CD4-positive, alpha-beta T cell (primary cell): ENCODE measurements at regions not wholly inside any gene's neighbourhood (a gene's known extent, or its start where the extent isn't known, plus 50 kb on each side); places are given as distances from the start of the nearest gene placed in this dataset.

Source experiments
- ATAC-seq: fragments of 200-7000 bp; cut with Tn5 transposase; one replicate; pipeline ENCODE4 v1.10.0; 2022; ENCODE audit warnings: mild to moderate bottlenecking; ENCODE audit not compliant: poor library complexity
- CTCF ChIA-PET: fragments of 350-600 bp; sonication (Branson Sonifier 250); formaldehyde crosslinking; loops from one replicate; lab custom pipeline; 2021; ENCODE audit warnings: antibody characterized with exemption, inconsistent platforms; lab: Charles Lee
- POLR2A ChIA-PET: fragments of 350-600 bp; sonication (Branson Sonifier 250); formaldehyde crosslinking; loops from one replicate; lab custom pipeline; 2021; ENCODE audit warnings: antibody characterized with exemption, inconsistent platforms; lab: Charles Lee
- DNase-seq, 14 experiments: peaks; one replicate each; pipeline ENCODE4 v3.0.0-alpha.2; 2013 to 2020; ENCODE audit warnings: mixed read lengths in 2 of 14
- H3K27ac ChIP-seq, 2 donors: one replicate each; pipeline versions ENCODE4 v1.5.1 to v1.7.0; 2013; ENCODE audit warnings: low read length in 2 of 2, low read depth in 1 of 2, mild to moderate bottlenecking in 1 of 2
- H3K27me3 ChIP-seq, 2 experiments: 1 replicate in 1 of 2; 2 replicates in 1 of 2; pipeline versions ENCODE4 v1.6.1 to v1.7.0; 2013; ENCODE audit warnings: low read length in 2 of 2, control low read depth in 1 of 2, mild to moderate bottlenecking in 1 of 2, moderate library complexity in 1 of 2; ENCODE audit not compliant: insufficient read depth in 2 of 2, control insufficient read depth in 1 of 2
- H3K36me3 ChIP-seq: one replicate; pipeline ENCODE4 v1.6.1; 2013; ENCODE audit warnings: low read length, control low read depth; ENCODE audit not compliant: insufficient read depth
- H3K4me1 ChIP-seq: one replicate; pipeline ENCODE4 v1.6.1; 2013; ENCODE audit warnings: low read length, control low read depth; ENCODE audit not compliant: insufficient read depth
- H3K4me3 ChIP-seq: one replicate; pipeline ENCODE4 v1.5.1; 2013; ENCODE audit warnings: mild to moderate bottlenecking, low read length, moderate library complexity
- H3K9me3 ChIP-seq, 2 experiments: 1 replicate in 1 of 2; 2 replicates in 1 of 2; pipeline versions ENCODE4 v1.6.1 to v1.7.0; 2013; ENCODE audit warnings: low read length in 2 of 2, mild to moderate bottlenecking in 2 of 2, control low read depth in 1 of 2, moderate library complexity in 1 of 2; ENCODE audit not compliant: control insufficient read depth in 1 of 2, insufficient read depth in 1 of 2
- H3K27ac Mint-ChIP-seq: one replicate; pipeline ENCODE4 v1.8.0; 2020; ENCODE audit warnings: mixed read lengths
- H3K27me3 Mint-ChIP-seq: one replicate; pipeline ENCODE4 v1.8.0; 2021; ENCODE audit warnings: mixed read lengths
- H3K36me3 Mint-ChIP-seq: one replicate; pipeline ENCODE4 v1.8.0; 2021; ENCODE audit warnings: low read depth, mixed read lengths
- H3K4me1 Mint-ChIP-seq: one replicate; pipeline ENCODE4 v1.8.0; 2021; ENCODE audit warnings: low read depth, mixed read lengths
- H3K4me3 Mint-ChIP-seq: one replicate; pipeline ENCODE4 v1.8.0; 2020; ENCODE audit warnings: mild to moderate bottlenecking, mixed read lengths
- H3K9me3 Mint-ChIP-seq: one replicate; pipeline ENCODE4 v1.8.0; 2020; ENCODE audit warnings: mixed read lengths
- intact Hi-C, 2 experiments: fragments of 100-400 bp; cut with DNase I in 1 of 2; cut with micrococcal nuclease in 1 of 2; formaldehyde crosslinking; loops; one replicate each; pipeline versions ENCODE4 v1.15.1 to v1.9.0; 2023 to 2025; cut with DNase I, micrococcal nuclease
- TF ChIP-seq, protein P1 (sequence below): fragments of 200-600 bp; IDR thresholded peaks from one replicate; pipeline ENCODE4 v1.8.0; 2022; ENCODE audit warnings: antibody characterized with exemption, mild to moderate bottlenecking

DNA sequence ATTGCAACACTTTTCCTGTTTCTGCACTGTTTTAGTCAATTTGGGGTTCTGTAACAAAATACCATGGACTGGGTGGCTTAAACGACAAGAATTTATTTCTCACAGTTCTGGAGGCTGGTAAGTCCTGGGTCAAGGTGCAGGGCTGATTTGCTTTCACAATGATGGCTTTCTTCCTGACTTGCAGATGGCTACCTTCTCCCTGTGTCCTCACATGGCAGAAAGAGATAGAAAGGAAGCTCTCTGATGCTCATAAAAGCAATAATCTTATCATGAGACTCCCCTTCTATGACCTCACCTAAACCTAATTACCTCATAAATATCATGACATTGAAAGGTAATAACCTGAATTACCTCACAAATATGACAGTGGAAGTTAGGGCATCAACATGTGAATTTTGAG is 511.5 kb upstream of the CITED2 start:
- no peaks in the 10 kb centered on the region for H3K4me1 Mint-ChIP-seq
- Histone ChIP-seq H3K9me3 (no peaks in the 10 kb centered on the region), H3K27ac (no peak overlapping the region), H3K27me3 (no peaks in the 10 kb centered on the region), H3K4me1 (no peaks in the 10 kb centered on the region), H3K36me3 (no peaks in the 10 kb centered on the region), H3K4me3 (no peak overlapping the region)
- ATAC-seq (no peak), DNase-seq (no peak)
- no peak overlapping the region for H3K4me3 Mint-ChIP-seq
- H3K27ac Mint-ChIP-seq, result no peak overlapping the region
- H3K27me3 Mint-ChIP-seq, result peaks cover 11% of the 10 kb centered on the region
- POLR2A ChIA-PET, result no interaction called here
- intact Hi-C loops, result no loop called here
- no peaks in the 10 kb centered on the region for H3K9me3 Mint-ChIP-seq
- no peaks in the 10 kb centered on the region for H3K36me3 Mint-ChIP-seq
- CTCF ChIA-PET, result no interaction called here
- TF ChIP-seq, protein P1, sequence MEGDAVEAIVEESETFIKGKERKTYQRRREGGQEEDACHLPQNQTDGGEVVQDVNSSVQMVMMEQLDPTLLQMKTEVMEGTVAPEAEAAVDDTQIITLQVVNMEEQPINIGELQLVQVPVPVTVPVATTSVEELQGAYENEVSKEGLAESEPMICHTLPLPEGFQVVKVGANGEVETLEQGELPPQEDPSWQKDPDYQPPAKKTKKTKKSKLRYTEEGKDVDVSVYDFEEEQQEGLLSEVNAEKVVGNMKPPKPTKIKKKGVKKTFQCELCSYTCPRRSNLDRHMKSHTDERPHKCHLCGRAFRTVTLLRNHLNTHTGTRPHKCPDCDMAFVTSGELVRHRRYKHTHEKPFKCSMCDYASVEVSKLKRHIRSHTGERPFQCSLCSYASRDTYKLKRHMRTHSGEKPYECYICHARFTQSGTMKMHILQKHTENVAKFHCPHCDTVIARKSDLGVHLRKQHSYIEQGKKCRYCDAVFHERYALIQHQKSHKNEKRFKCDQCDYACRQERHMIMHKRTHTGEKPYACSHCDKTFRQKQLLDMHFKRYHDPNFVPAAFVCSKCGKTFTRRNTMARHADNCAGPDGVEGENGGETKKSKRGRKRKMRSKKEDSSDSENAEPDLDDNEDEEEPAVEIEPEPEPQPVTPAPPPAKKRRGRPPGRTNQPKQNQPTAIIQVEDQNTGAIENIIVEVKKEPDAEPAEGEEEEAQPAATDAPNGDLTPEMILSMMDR, result no peak

DNA sequence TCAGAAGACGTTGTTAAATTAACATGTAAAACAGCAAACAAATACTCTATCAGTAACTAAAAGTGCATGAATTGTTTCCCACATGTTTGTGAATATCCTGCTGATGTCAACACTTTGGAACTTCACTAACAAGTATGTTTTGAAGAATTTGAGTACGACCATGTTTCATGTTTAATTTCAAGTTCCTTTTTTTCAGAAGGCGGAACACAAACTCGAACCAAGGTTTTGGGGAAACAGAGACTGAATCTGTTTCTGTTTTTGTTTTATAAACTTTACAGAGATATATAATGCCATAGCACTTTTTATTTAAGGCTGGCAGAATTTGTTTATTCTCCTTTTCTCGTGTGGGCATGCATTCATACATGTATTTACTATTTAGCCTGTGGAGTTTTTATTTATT is 509.3 kb upstream of the CITED2 start:
- no peak overlapping the region for H3K27ac Mint-ChIP-seq

DNA sequence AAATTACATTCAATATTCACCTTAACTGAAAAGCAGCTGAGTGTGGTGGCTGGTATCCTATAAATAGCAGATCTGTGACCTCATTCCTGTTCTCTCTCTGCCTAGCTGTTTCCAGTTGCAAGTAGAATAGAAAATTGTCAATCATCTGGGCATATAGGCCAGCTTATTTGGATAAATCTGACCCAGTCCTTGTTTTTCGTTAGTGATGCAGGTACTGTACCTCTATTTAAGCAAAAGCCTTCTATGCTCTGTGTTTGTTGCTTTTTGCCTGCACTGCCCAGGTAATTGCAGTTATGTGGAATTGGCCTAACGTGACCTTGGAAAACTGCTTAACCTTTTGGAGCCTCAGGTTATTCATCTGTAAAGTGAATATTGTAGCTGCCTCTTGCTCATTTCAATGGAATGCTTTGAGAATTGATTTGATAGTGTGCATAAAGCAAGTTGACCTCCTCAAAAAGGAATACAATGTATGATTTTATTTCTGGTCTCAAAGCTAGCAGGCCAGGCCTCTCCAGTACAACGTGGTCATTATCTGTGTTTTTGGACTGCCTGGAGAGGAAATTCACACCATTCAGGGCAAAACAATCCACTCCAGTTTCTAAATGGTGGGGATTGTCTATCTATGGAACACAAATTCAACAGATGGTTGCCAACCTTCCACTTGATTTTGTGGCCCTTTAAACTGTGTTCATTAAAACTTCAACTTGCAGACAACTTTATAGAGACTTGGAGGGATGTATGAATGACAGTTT is 508.7 kb upstream of the CITED2 start:
- peaks cover 7% of the 10 kb centered on the region for H3K27me3 Mint-ChIP-seq
- TF ChIP-seq, protein P1, result no peak
- no peak overlapping the region for H3K27ac Mint-ChIP-seq
- Histone ChIP-seq H3K9me3 (no peaks in the 10 kb centered on the region), H3K4me3 (no peak overlapping the region), H3K36me3 (no peaks in the 10 kb centered on the region), H3K27me3 (no peaks in the 10 kb centered on the region), H3K27ac (no peak overlapping the region), H3K4me1 (no peaks in the 10 kb centered on the region)
- intact Hi-C loops, result loop anchor here in 1 of 2 experiments (5.0 kb wide), 1 partner anchor 1679 kb away; no protein-coding TSS in a partner anchor
- no peak for ATAC-seq
- POLR2A ChIA-PET, result no interaction called here
- no peaks in the 10 kb centered on the region for H3K4me1 Mint-ChIP-seq
- DNase-seq, result no peak
- no peaks in the 10 kb centered on the region for H3K9me3 Mint-ChIP-seq
- H3K4me3 Mint-ChIP-seq, result no peak overlapping the region
- H3K36me3 Mint-ChIP-seq, result no peaks in the 10 kb centered on the region
- CTCF ChIA-PET, result interaction anchor here (1.3 kb wide), 1 partner anchor 14 kb away, joined by 3 read pairs; no protein-coding TSS in a partner anchor

More for the DNA sequence above, 509.3 kb upstream of the CITED2 start:
- H3K27me3 Mint-ChIP-seq, result peaks cover 12% of the 10 kb centered on the region
- H3K4me1 Mint-ChIP-seq, result no peaks in the 10 kb centered on the region
- Histone ChIP-seq H3K4me3 (no peak overlapping the region), H3K9me3 (no peaks in the 10 kb centered on the region), H3K36me3 (no peaks in the 10 kb centered on the region), H3K27ac (no peak overlapping the region), H3K4me1 (no peaks in the 10 kb centered on the region), H3K27me3 (no peaks in the 10 kb centered on the region)
- DNase-seq (peak in 1 of 14 experiments; percentile 11), ATAC-seq (no peak)
- ChIA-PET POLR2A (no interaction called here), CTCF (no interaction called here)
- intact Hi-C loops, result loop anchor here in 1 of 2 experiments (5.0 kb wide), 1 partner anchor 1679 kb away; no protein-coding TSS in a partner anchor
- TF ChIP-seq, protein P1, result no peak
- no peak overlapping the region for H3K4me3 Mint-ChIP-seq
- no peaks in the 10 kb centered on the region for H3K36me3 Mint-ChIP-seq
- H3K9me3 Mint-ChIP-seq, result no peaks in the 10 kb centered on the region
